ENCODE measurements at regions not wholly inside any gene's neighbourhood (a gene's known extent, or its start where the extent isn't known, plus 50 kb on each side); places are given as distances from the start of the nearest gene placed in this dataset.

DNA sequence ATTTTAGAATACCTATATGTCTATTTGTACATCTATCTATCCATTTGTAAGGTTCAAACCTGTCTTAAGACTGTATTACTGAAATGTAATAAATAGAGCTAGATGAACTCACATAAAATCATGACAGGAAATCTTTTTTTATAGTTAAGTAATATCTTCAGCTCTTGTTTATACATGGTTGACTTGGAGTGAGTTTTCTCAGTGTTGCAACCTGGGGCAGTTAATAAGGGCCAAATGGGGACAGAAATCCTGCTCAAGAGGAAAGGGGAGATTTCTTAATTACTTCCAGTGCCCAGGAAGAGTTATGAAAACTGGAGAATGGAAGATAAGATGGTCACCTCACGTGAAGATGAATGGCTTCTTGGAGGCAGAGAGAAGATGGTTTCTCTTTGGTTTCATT is 265.1 kb upstream of the FBXL7 start:
- WGBS (ENCODE audit: insufficient coverage): no CpG with 5 or more reads among the region's 1 CpG
- no peak for ATAC-seq (ENCODE audit: low read depth)
- no peaks in the 10 kb centered on the region for H3K4me1 Mint-ChIP-seq

DNA sequence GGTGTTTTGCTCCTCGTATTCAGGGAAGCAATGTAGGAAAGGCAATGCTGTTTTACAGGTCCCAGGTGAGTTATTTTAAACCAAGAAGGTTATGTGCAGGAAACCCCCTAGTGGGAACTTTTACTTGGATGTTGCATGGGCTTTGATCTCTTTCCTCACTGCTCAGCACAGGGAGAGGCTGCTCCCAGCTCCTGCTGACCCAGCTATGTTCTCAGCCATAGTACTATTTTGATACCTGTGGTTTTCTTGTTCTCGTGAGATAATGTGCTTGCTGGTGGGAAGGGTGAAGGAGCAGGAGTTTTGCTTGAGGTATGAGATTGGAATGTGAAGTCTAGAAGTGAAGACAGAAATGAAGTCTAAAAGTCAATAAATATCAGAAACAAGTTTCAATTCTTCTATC is 265.6 kb upstream of the FBXL7 start:
- H3K27ac ChIP-seq (ENCODE audit: low read length in 2 of 2): no peak overlapping the region
- no peaks in the 10 kb centered on the region for H3K4me1 ChIP-seq (ENCODE audit: control insufficient read depth in 2 of 2, insufficient read depth in 2 of 2, low read length in 2 of 2)
- no peak overlapping the region for H3K27ac Mint-ChIP-seq
- intact Hi-C loops (cut with micrococcal nuclease): no loop called here
- no peak overlapping the region for H3K9ac ChIP-seq (ENCODE audit: low read length)
- no peak overlapping the region for H2AFZ ChIP-seq (ENCODE audit: insufficient read depth, low read depth, low read length, poor library complexity, severe bottlenecking)
- no peaks in the 10 kb centered on the region for H3K9me3 Mint-ChIP-seq (ENCODE audit: insufficient read depth)
- no peaks in the 10 kb centered on the region for H3K9me3 ChIP-seq (ENCODE audit: control extremely low read depth in 1 of 3, control insufficient read depth in 2 of 3, insufficient read depth in 1 of 3, low read length in 2 of 3)
- H3K36me3 ChIP-seq (replicated peaks in 1 of 2; ENCODE audit: control extremely low read depth in 1 of 2, control insufficient read depth in 1 of 2, extremely low read depth in 1 of 2, insufficient read depth in 2 of 2, low read length in 1 of 2): no peaks in the 10 kb centered on the region
- H3K4me2 ChIP-seq (replicated peaks; ENCODE audit: low read depth, low read length, poor library complexity, severe bottlenecking): no peak overlapping the region
- no peaks in the 10 kb centered on the region for H3K4me1 Mint-ChIP-seq
- H3K4me3 ChIP-seq (ENCODE audit: control extremely low read depth in 1 of 5, extremely low read depth in 1 of 5, insufficient read depth in 1 of 5, low read depth in 2 of 5, low read length in 4 of 5): no peak overlapping the region
- ChIA-PET CTCF (no interaction called here), POLR2A (no interaction called here)
- WGBS (ENCODE audit: insufficient coverage): 43% methylated on average over 1 of the region's 2 CpGs
- no peak for ATAC-seq (ENCODE audit: low read depth)
- H3K4me3 Mint-ChIP-seq: no peak overlapping the region
- TF ChIP-seq, protein P1, sequence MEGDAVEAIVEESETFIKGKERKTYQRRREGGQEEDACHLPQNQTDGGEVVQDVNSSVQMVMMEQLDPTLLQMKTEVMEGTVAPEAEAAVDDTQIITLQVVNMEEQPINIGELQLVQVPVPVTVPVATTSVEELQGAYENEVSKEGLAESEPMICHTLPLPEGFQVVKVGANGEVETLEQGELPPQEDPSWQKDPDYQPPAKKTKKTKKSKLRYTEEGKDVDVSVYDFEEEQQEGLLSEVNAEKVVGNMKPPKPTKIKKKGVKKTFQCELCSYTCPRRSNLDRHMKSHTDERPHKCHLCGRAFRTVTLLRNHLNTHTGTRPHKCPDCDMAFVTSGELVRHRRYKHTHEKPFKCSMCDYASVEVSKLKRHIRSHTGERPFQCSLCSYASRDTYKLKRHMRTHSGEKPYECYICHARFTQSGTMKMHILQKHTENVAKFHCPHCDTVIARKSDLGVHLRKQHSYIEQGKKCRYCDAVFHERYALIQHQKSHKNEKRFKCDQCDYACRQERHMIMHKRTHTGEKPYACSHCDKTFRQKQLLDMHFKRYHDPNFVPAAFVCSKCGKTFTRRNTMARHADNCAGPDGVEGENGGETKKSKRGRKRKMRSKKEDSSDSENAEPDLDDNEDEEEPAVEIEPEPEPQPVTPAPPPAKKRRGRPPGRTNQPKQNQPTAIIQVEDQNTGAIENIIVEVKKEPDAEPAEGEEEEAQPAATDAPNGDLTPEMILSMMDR (IDR thresholded peaks at IDR 0.05): no peak
- TF ChIP-seq EZH2 (IDR thresholded peaks at IDR 0.05; ENCODE audit: borderline replicate concordance, insufficient read depth, low read depth, low read length, poor library complexity, severe bottlenecking): no peak
- H3K79me2 ChIP-seq (ENCODE audit: control insufficient read depth, insufficient read depth, low read length): no peaks in the 10 kb centered on the region
- no peaks in the 10 kb centered on the region for H3K27me3 ChIP-seq (replicated peaks in 1 of 4; ENCODE audit: control extremely low read depth in 1 of 4, control insufficient read depth in 3 of 4, insufficient read depth in 4 of 4, low read length in 3 of 4)
- H4K20me1 ChIP-seq (ENCODE audit: control insufficient read depth, insufficient read depth, low read length, poor library complexity, severe bottlenecking): no peaks in the 10 kb centered on the region
- no peak for DNase-seq
- H3K27me3 Mint-ChIP-seq: no peaks in the 10 kb centered on the region

More for the DNA sequence above, 265.1 kb upstream of the FBXL7 start:
- Histone ChIP-seq H3K4me3 (ENCODE audit: control extremely low read depth in 1 of 5, extremely low read depth in 1 of 5, insufficient read depth in 1 of 5, low read depth in 2 of 5, low read length in 4 of 5) (no peak overlapping the region), H3K4me1 (ENCODE audit: control insufficient read depth in 2 of 2, insufficient read depth in 2 of 2, low read length in 2 of 2) (no peaks in the 10 kb centered on the region), H3K9me3 (ENCODE audit: control extremely low read depth in 1 of 3, control insufficient read depth in 2 of 3, insufficient read depth in 1 of 3, low read length in 2 of 3) (no peaks in the 10 kb centered on the region), H3K36me3 (replicated peaks in 1 of 2; ENCODE audit: control extremely low read depth in 1 of 2, control insufficient read depth in 1 of 2, extremely low read depth in 1 of 2, insufficient read depth in 2 of 2, low read length in 1 of 2) (no peaks in the 10 kb centered on the region), H3K9ac (ENCODE audit: low read length) (no peak overlapping the region), H3K27ac (ENCODE audit: low read length in 2 of 2) (no peak overlapping the region), H3K79me2 (ENCODE audit: control insufficient read depth, insufficient read depth, low read length) (no peaks in the 10 kb centered on the region), H3K4me2 (replicated peaks; ENCODE audit: low read depth, low read length, poor library complexity, severe bottlenecking) (no peak overlapping the region), H4K20me1 (ENCODE audit: control insufficient read depth, insufficient read depth, low read length, poor library complexity, severe bottlenecking) (no peaks in the 10 kb centered on the region), H2AFZ (ENCODE audit: insufficient read depth, low read depth, low read length, poor library complexity, severe bottlenecking) (no peak overlapping the region), H3K27me3 (replicated peaks in 1 of 4; ENCODE audit: control extremely low read depth in 1 of 4, control insufficient read depth in 3 of 4, insufficient read depth in 4 of 4, low read length in 3 of 4) (no peaks in the 10 kb centered on the region)
- TF ChIP-seq, protein P1 (IDR thresholded peaks at IDR 0.05): no peak
- TF ChIP-seq EZH2 (IDR thresholded peaks at IDR 0.05; ENCODE audit: borderline replicate concordance, insufficient read depth, low read depth, low read length, poor library complexity, severe bottlenecking): no peak
- Mint-ChIP-seq H3K4me3 (no peak overlapping the region), H3K27ac (no peak overlapping the region), H3K9me3 (ENCODE audit: insufficient read depth) (peaks cover 2% of the 10 kb centered on the region), H3K27me3 (no peaks in the 10 kb centered on the region)
- no peak for DNase-seq
- intact Hi-C loops (cut with micrococcal nuclease): no loop called here
- ChIA-PET POLR2A (no interaction called here), CTCF (interaction anchor here (0.6 kb wide), 1 partner anchor 1579 kb away, joined by 5 read pairs; no protein-coding TSS in a partner anchor)

All from B cell (primary cell).